ENCODE measurements at regions not wholly inside any gene's neighbourhood (a gene's known extent, or its start where the extent isn't known, plus 50 kb on each side); places are given as distances from the start of the nearest gene placed in this dataset.

- no peak for DNase-seq
These were observed 137.1 kb upstream of the TBL1X start for GRCh38 chrX:9327747-9328145.

GRCh38 chrX:9329056-9329455 is 135.8 kb upstream of the TBL1X start:
- H3K27me3 ChIP-seq = no peaks in the 10 kb centered on the region

More at GRCh38 chrX:9327747-9328145, 137.1 kb upstream of the TBL1X start:
- Histone ChIP-seq H3K4me3 (ENCODE audit: low read depth, low read length) (no peak overlapping the region), H3K9me3 (no peaks in the 10 kb centered on the region), H3K27me3 (no peaks in the 10 kb centered on the region), H3K36me3 (no peaks in the 10 kb centered on the region), H3K4me1 (no peaks in the 10 kb centered on the region)
- no peak for TF ChIP-seq CTCF (IDR thresholded peaks at IDR 0.05; ENCODE audit: low read depth, low read length)

GRCh38 chrX:9330249-9330982 is 134.4 kb upstream of the TBL1X start:
- H3K4me1 ChIP-seq = no peaks in the 10 kb centered on the region
- no peak for TF ChIP-seq CTCF (IDR thresholded peaks at IDR 0.05; ENCODE audit: low read depth, low read length)
- no peaks in the 10 kb centered on the region for H3K27me3 ChIP-seq
- H3K4me3 ChIP-seq (ENCODE audit: low read depth, low read length) = no peak overlapping the region
- H3K36me3 ChIP-seq = no peaks in the 10 kb centered on the region
- no peaks in the 10 kb centered on the region for H3K9me3 ChIP-seq
- DNase-seq = no peak

More at GRCh38 chrX:9329056-9329455, 135.8 kb upstream of the TBL1X start:
- H3K4me1 ChIP-seq = no peaks in the 10 kb centered on the region
- H3K9me3 ChIP-seq = no peaks in the 10 kb centered on the region
- no peak overlapping the region for H3K4me3 ChIP-seq (ENCODE audit: low read depth, low read length)
- DNase-seq = no peak
- no peaks in the 10 kb centered on the region for H3K36me3 ChIP-seq
- no peak for TF ChIP-seq CTCF (IDR thresholded peaks at IDR 0.05; ENCODE audit: low read depth, low read length)

- Histone ChIP-seq H3K9me3 (no peaks in the 10 kb centered on the region), H3K27me3 (no peaks in the 10 kb centered on the region), H3K36me3 (no peaks in the 10 kb centered on the region), H3K4me3 (ENCODE audit: low read depth, low read length) (no peak overlapping the region), H3K4me1 (no peaks in the 10 kb centered on the region)
- no peak for TF ChIP-seq CTCF (IDR thresholded peaks at IDR 0.05; ENCODE audit: low read depth, low read length)
- DNase-seq = no peak
These were observed 130.8 kb upstream of the TBL1X start for GRCh38 chrX:9333873-9334560.

- no peak for TF ChIP-seq CTCF (IDR thresholded peaks at IDR 0.05; ENCODE audit: low read depth, low read length)
- Histone ChIP-seq H3K4me1 (0 out of 2 replicates have a peak, but pooled peaks cover under 1% of the 10 kb centered on the region), H3K27me3 (no peaks in the 10 kb centered on the region), H3K4me3 (ENCODE audit: low read depth, low read length) (no peak overlapping the region), H3K36me3 (no peaks in the 10 kb centered on the region), H3K9me3 (no peaks in the 10 kb centered on the region)
- no peak for DNase-seq
These were observed 129.6 kb upstream of the TBL1X start for GRCh38 chrX:9335251-9335650.

GRCh38 chrX:9336456-9336855 is 128.4 kb upstream of the TBL1X start:
- no peak for TF ChIP-seq CTCF (IDR thresholded peaks at IDR 0.05; ENCODE audit: low read depth, low read length)
- Histone ChIP-seq H3K36me3 (no peaks in the 10 kb centered on the region), H3K4me1 (peaks cover 8% of the 10 kb centered on the region), H3K9me3 (no peaks in the 10 kb centered on the region), H3K4me3 (ENCODE audit: low read depth, low read length) (no peak overlapping the region), H3K27me3 (no peaks in the 10 kb centered on the region)
- no peak for DNase-seq
